ENCODE measurements at regions not wholly inside any gene's neighbourhood (a gene's known extent, or its start where the extent isn't known, plus 50 kb on each side); places are given as distances from the start of the nearest gene placed in this dataset.

DNA sequence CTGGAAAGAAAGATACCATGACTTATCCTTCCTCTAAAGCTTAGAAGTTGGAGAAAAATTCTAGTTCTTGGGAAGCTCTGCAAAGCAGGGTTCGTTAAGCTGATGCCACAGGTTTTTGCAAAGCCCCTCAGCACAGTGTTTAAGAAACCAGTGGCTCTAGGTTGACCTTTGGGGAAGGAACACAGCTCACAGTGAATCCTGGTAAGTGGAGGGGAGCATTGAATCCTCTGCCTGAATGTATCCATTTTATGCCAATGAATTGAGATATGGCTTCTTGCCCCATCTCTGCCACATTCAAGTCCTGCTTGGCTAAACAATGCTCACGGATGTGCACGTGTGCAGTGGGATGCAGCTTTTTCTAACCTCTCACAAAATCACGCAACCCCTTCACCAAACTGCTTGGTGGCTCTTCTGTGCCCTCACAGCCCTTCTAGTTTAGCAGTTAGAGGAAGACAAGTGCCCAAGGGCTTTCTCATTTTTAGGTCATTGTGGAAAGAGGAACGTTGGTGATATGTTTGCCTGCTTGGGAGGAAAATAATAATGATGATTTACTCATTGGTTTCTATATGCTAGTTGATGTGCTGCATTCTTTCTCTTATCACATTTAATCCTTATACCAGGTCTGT is 111.3 kb downstream of the DAD1 start:
- DNase-seq (ENCODE audit: low read depth in 2 of 2): no peak

DNA sequence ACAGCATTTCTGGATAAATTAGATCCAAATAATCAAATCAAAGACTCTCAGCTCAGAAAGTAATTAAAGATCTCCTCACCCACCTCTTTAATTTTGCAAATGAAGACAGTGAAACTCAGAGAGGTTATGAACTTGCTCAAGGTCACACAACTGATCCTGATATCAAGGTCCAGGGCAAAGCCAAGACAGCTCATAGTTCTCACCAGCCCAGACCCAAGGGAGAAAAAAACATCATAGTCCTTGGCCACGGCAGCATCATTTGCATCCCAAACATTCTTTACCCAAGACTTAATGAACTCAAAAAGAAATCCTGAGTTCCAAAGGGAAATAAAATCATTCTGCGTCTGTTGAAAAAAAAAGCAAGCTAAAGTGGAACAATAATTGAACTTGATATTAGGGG is 112.1 kb downstream of the DAD1 start:
- DNase-seq (ENCODE audit: low read depth in 2 of 2): no peak

DNA sequence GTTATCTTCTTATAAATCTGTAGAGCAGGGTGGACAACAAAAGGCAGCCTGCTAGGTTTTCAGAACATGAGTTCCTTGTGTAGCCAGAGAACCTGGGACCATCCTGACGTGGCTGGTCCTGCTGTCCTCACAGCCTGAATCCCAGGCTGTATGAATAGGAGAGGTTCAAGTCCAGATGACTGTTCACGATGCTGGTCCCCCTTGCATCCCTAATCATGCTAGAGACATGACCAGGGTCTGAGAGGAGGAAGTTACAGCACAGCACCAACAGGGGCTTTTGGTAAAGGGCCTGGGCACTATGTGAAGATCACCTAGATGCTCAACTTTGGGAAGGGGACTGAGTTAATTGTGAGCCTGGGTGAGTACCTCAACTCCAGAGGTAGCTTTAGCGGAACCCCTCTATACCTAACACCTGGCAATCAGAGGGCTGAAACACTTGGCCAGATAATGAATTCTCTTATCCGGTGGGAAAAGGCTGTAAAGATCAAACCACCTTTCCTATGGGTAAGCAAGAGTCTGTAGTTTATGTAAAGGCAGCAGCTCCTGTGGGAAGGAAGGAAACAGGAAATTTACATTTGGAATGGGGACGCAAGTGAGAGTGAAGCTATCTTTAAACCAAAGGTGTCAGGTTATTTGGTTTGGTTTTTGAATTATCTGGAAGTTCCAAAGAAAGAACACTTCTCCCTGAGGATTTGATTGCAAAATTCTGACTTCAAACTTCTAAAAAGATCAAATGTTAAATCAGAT is 112.8 kb downstream of the DAD1 start:
- no peak for DNase-seq (ENCODE audit: low read depth in 2 of 2)

DNA sequence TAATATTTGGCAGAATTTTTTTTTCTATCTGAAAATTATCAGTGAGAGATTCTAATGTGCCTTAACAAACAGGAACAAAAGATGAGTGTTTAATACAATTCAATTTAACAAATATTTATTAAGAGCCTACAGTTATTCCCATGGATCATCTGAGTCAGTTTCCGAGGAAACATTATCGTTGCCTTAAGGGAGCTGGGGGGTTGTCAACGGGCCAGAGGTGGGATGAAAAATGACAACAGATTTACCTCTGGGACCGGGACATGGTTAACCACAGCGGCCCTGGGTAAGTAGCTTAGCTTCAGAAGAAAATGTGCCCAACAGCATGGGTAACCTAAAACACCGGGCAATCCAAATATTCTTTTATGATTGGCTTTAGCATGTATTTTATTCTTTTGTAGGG is 113.6 kb downstream of the DAD1 start:
- DNase-seq (ENCODE audit: low read depth in 2 of 2): no peak

DNA sequence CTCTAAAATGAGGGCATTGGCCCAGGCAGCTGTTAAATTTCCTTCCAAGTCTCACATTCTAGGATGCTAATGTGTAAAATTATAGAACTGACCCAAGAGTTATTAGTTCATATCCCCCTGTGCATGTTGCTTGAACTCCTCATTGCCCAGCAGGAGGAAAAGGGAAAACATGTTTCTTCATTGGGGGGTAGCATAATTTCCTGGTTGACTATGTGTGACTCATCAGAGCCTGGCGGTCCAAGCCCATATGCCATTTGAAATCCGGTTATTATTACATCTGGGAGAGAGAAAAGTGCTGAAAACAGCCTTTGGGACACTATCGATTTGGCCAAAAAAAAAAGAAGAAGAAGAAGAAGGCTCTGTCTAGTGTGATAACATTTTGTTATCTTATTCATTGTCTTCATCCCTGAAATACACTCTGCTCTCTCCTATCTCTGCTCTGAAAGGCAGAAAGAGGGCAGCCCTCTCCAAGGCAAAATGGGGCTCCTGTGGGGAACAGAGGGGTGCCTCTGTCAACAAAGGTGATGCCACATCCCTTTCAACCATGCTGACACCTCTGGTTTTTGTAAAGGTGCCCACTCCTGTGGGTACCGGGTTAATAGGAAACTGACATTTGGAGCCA is 114.2 kb downstream of the DAD1 start:
- DNase-seq (ENCODE audit: low read depth in 2 of 2): no peak

DNA sequence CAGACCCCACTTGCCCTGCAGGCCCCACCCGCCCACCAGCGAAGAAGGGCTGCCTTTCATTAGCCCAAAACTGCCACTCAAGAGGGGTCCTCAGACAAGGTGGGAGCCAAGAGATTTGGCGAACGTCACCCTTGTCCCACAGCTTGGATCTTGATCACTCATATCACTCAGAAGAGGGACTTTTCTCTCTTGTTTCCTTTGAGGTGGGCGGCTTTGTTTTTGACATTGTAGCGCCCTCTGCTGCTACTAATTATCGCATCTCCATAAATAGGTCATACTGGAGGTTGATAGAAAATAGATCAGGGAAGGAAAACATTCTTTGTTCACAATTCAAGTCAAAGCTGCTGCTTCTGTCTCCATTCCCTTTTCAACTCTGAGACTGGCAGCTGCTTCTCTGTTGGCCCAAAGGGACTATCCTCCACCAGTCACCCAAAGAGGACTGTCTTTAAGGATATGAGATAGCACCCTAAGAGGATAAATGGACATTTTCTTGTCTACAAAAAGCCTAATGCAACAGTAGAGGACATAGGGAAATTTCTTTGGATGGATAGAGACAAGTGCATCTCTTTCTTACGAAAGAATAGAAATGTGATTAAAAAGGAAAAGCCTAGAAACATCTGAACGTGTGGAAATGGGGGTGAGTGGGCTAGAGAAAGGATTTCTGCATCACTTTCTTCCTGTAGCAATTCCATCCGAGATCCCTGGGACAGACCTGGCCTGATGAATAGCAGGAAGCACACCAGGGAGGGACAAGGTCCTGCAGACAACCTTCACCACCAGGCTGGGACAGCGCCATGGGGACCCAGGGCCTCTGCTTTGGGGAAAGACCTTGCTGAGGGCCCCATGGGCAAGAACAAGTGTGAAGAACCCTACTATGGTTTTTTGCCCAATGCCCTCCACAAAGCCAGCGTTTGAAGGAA is 115.8 kb downstream of the DAD1 start:
- DNase-seq (ENCODE audit: low read depth in 2 of 2): no peak

DNA sequence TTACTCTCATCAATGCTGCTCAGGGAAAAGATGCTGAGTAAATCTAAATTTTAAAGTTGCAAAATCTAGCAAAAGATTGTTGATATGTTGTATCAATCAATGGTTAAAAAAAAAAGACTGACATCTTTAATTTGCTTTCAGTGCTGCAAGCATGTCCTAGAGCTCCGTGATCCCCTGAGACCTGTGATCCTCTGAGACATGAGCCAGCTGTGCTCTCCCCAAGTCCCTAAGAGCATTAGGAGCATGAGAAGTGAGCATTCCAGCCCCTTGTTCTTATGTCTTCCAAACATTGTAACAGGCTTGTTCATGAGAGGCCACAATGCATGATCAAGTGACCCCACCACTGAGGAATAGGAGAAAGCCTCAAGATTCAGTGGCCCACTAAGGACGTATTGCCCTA is 116.6 kb downstream of the DAD1 start:
- no peak for DNase-seq (ENCODE audit: low read depth in 2 of 2)

DNA sequence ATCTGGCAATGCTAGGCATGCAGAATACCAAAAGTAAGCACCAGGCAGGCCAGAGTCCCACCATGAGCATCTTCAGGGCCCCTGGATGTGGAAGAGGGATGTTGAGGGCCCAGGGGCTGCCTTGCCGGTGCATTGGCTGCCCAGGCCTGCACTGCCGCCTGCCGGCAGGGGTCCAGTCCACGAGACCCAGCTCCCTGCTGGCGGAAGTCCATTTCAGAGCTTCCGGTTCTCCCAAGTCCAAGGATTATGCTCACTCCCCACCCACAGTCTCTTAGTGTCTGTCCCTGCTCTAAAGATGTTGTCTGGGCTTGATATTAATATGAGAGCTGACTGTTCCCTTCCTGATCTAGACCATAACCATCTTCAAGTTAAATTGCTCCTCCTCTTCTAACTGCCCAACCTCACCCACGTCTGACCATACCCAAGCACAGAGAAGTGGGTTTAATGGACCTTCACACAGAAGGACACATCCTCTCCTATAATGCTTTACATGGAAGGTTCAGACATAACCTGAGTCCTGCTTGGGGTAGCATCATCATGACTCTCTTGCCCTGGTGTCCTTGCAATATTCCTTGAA is 117.4 kb downstream of the DAD1 start:
- no peak for DNase-seq (ENCODE audit: low read depth in 2 of 2)

DNA sequence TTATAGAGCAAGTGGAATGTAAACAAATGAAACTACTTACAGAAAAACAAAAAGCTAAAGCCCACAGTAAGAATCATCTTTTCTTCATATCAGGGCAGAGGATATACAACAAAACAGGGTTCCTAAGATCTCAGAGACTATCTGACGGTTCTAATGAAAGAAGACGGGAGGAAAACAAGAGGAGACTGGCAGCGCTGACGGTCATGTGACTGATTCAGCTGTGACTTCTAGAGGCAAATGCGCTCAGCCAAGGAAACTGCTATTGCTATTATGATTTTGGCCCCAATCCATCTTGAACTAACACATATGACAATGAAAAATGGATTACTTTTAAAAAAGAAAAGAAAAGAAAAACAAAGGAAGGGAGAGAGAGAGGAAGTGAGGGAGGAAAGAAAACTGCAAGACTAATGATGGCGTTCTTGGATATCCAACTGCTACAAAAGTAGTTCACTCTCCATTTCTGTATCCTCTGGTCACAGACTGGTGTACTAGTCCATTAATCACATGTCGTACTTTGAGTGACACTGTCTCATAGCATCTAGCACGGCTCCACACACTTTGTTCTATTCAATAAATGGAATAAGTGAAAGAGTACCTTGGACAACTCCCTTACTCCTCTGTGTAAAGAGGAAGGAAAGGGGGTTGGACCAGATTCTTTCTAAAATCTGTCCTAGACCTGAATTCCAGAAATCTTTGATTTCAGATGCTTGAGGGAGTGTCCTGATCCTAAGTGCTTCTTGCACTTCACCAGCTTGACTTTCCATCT is 119.3 kb downstream of the DAD1 start:
- no peak for DNase-seq (ENCODE audit: low read depth in 2 of 2)

DNA sequence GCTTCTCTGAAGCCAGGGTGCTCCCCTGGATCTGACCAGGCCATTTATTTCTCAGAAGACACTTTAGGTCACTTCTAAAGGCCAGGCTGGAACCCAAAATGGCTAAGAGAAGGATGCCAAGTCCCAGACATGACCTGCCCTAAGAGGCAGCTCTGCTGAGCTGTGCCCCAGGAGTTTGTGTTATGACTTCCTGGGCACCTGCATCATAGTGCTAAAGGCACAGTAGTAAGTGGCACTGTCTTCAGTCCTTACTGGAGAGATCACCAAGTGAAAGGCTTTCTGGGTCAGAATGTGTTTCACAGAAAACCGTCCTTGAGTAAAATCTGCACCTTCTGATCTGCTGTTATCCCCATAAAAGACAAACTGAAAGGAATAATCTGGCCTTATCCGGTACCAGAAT is 120.2 kb downstream of the DAD1 start:
- DNase-seq (ENCODE audit: low read depth in 2 of 2): no peak

DNA sequence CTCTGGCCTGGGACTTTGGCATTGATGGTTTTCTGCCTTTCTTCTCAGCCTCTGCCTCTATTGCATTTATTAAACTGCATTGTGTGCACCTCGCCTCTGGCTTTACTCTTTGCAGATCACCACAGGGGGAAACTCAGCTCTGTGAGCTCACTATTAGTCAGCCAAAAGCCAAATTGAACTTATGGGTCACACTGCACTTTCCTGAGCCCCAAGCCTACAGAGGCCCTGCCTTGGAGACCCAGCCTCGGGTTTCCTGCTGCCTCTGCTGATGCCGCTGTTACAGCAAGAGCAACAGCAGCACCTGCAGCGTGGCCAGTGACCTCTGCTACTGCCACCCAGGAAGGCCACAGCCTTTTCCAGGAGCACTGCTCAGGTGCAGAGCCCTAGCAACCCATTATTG is 122.5 kb downstream of the DAD1 start:
- DNase-seq (ENCODE audit: low read depth in 2 of 2): no peak

DNA sequence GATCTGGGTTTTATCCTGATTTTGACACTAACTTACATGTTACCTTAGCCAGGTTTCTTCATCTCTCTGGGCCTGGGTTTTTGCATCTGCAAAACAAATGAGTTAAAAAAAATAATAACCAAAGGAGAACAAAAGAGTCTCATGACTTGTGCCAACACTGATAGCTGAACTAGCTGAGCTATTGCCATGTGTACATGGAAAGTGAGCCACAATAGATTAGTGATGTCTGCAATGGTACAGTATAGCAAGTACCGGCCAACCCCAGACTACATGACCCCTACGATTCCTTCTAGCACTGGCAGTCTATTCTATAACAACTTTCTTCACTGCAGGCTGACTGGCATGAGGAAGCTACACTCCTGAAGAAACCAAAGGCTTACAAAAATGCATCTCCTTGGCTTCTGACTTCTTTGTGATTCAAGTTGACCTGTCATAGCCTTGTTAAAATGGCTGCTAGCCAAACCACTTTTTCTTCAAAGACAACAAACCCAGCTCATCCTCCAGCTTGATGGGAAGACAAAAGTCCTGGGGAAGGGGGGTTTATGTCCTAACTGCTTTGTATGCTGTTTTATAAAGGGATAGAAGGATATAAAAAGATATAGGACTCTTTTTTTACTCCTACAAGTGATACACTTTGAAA is 123.7 kb downstream of the DAD1 start:
- no peak for DNase-seq (ENCODE audit: low read depth in 2 of 2)

DNA sequence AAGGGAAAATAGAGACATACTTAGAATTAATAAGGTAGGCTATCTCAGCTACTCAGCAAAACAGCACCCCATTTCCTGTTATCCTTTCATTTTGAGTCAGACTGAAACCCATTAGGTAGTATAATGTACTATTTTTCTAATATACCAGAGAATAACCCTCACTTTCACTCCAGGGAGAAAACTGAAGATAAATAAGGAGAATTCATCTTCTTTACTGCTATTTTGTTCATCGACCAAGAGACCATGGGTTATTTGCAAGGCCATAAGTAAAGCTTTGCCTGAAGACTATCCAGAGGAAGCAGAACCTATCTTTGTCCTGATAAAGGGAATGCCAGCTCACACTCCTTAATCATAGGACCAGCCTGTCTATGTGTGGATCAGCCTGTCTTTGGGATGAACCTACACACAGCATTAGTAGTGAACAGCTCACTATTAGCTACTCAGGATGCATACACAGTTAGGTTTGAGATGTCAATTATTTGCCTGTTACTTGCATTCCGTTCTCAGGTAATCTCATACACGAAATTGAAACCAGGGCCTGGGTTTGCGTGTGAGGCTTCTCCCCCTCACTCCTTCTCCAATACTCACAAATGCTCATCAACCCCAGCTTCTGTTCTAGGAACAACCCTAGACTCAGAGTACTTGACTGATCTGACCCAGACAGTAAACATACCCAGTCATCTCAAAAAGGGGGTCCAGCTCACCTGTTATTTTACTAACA is 124.4 kb downstream of the DAD1 start:
- DNase-seq (ENCODE audit: low read depth in 2 of 2): no peak

DNA sequence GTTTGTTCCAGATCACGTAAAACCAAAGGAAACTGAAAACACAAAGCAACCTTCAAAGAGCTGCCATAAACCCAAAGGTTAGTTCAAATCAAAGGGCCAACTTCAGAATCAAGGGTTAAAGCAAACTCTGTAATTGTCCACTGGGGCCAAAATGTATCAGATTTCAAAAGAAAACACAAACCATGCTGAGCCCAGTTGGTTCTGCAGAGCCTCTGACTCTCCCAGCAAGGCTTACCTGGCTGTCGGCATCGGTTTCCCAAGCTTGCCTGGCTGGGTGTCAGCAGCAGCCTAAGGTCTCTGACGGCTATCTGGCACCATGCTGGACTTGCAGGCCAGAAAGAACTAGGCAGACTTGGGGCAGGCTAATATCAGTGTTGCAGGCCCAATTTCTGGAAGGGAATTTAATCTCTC is 125.3 kb downstream of the DAD1 start:
- DNase-seq (ENCODE audit: low read depth in 2 of 2): no peak

DNA sequence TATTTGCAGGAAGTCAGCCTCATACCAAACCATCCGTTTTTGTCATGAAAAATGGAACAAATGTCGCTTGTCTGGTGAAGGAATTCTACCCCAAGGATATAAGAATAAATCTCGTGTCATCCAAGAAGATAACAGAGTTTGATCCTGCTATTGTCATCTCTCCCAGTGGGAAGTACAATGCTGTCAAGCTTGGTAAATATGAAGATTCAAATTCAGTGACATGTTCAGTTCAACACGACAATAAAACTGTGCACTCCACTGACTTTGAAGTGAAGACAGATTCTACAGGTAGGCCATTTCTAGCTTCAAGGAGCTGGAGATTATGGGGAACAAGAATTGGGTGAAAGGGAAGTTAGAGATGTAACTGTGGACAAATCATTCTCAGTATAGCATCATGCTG is 126.1 kb downstream of the DAD1 start:
- no peak for DNase-seq (ENCODE audit: low read depth in 2 of 2)

DNA sequence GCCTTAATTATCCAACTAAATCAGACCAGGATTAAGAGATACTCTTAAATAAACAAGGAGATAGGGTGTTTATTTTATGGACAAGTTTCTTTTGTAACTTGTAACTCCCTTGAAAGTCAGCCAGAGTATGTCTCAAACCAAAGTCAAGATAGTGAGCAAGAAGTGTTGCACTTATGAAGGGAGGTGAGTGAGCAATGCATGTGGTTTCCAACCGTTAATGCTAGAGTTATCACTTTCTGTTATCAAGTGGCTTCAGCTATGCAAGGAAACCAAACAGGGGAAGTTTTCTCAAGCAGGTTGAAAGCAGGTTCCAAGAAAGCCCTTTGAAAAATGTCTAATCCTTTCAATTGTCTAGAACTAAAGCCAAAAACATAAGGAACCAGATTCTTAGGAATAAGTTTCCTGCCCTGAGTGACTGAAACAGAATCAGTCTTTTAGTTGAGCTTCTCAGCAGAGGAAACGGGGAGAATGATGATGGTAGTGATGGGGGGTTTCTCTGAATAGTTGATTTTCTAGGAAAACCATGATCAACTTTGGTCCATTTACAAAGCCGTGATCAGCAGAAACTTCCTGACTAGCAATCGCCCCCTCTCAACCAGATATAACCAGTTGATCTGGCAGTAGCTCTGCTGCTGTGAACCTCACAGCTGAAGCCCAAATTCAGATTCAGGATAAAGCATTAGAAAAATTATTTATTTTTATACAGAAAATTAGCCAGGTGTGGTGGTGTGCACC is 128.4 kb downstream of the DAD1 start:
- DNase-seq (ENCODE audit: low read depth in 2 of 2): no peak

DNA sequence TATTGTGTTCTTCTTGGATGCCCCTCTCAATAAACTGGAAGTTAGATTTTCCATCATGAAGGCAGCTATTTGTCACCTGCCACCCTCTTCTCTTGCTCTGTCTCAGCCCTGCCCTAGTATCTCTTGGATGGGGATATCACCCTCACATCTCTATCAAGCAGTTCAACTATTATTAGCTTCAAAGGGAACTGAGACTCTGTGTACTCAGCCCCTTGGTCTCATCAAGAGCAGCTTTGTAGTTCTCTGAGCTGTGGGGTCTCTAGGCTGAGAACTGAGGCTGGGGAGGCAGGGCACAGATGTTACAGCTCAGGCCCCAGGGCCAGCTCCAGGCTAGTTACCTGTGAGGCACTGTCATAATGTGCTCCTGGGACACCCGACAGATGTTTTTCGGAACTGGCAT is 130.3 kb downstream of the DAD1 start:
- DNase-seq (ENCODE audit: low read depth in 2 of 2): no peak

DNA sequence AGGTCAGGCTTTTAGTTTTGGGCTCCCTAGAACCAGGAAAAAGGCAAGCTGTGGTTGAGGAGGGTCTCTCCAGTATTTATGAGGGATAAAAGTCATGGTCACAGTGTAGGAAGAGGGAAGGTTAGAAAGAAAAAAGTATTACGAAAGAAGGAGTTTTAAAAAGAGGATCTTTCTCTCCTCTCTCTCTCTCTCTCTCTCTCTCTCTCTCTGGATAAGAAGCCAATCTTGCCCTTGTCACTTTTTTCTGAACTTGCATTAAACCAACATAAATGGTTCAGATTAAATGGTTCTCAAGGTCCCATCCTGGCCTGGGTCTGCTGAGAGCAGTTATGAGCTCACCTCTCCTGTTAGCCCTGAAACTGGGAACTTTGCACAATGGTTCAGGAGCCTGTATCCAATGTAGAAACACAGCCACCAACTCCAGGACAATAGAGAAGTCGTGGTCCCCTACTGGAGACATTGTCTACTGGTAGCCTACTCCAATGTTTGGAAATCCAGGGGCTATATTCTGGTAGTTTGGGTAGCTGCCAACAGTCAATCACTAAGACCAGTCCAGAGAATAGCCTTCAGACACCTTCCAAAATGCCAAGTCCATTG is 131.9 kb downstream of the DAD1 start:
- no peak for DNase-seq (ENCODE audit: low read depth in 2 of 2)

DNA sequence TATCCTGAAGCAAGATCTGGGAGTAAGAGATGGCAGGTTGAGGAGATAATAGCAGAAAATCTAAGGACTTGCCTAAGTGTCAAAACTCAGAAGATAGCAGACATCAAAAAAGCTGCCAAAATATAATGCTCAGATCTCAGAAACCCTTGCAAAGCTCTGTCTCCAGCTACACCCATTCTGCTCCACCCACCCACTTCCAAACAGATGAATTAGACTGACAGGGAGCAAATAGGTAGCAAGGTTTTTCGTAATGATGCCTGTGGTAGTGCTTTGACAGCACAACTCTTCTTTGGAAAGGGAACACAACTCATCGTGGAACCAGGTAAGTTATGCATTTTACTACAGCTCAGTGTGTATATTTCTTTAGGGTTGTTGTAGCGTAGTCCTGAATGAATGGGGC is 132.6 kb downstream of the DAD1 start:
- DNase-seq (ENCODE audit: low read depth in 2 of 2): no peak

All from stimulated activated CD4-positive, alpha-beta T cell treated with anti-CD3 and anti-CD28 coated beads, Interleukin-15, amount 100 ng/mL, for 48 hours (primary cell).